Psoas muscle (tissue), 7 donors: ENCODE measurements at regions not wholly inside any gene's neighbourhood (a gene's known extent, or its start where the extent isn't known, plus 50 kb on each side); places are given as distances from the start of the nearest gene placed in this dataset.

Source experiments
- ATAC-seq, 4 donors: fragments of 200-7000 bp; cut with Tn5 transposase; one replicate each; pipeline ENCODE4 v1.9.1; 2020; ENCODE audit warnings: moderate library complexity in 3 of 4, mild to moderate bottlenecking in 2 of 4
- DNase-seq, 2 donors: peaks; one replicate each; pipeline ENCODE4 v3.0.0-alpha.2; 2020
- H3K27ac ChIP-seq: fragments of 200-600 bp; one replicate; pipeline ENCODE4 v1.8.0; 2022
- H3K27me3 ChIP-seq, 3 donors: fragments of 200-600 bp in 1 of 3; one replicate each; pipeline versions ENCODE4 v1.6.1 to v1.8.0; 2013 to 2022; ENCODE audit warnings: low read length in 2 of 3, mild to moderate bottlenecking in 2 of 3, moderate library complexity in 1 of 3; ENCODE audit not compliant: insufficient read depth in 3 of 3
- H3K36me3 ChIP-seq, 2 donors: fragments of 200-600 bp in 1 of 2; one replicate each; pipeline versions ENCODE4 v1.6.1 to v1.8.0; 2013 to 2022; ENCODE audit warnings: low read depth in 1 of 2, mild to moderate bottlenecking in 1 of 2, moderate library complexity in 1 of 2; ENCODE audit not compliant: insufficient read depth in 1 of 2
- H3K4me1 ChIP-seq: fragments of 200-600 bp; one replicate; pipeline ENCODE4 v1.8.0; 2022
- H3K4me3 ChIP-seq: fragments of 200-600 bp; one replicate; pipeline ENCODE4 v1.8.0; 2022; ENCODE audit warnings: mild to moderate bottlenecking
- H3K9me3 ChIP-seq: fragments of 200-600 bp; one replicate; pipeline ENCODE4 v1.8.0; 2022
- WGBS, 3 donors: extraction: QIAGEN DNeasy Blood & Tissue Kit; methylation state at CpG; one replicate each; pipeline versions ENCODE4 v1.1.6 to v1.1.7; 2013; 5-methylcytosine and 5-hydroxymethylcytosine counted together
- intact Hi-C, 2 donors: fragments of 100-400 bp; cut with DNase I; formaldehyde crosslinking; loops; one replicate each; pipeline versions ENCODE4 v1.11.0 to v1.14.2; 2022
- TF ChIP-seq, protein P1 (sequence below): fragments of 200-600 bp; IDR thresholded peaks from one replicate; pipeline ENCODE4 v1.8.0; 2022; ENCODE audit warnings: antibody characterized with exemption
- donor health status: healthy with polysubstance abuse.
- donor health status: DM: no; HTN: no; CAD: no; lungs with moderate emphysema.
- donor health status: Bipolar disorder and iron deficiency.
- donor health status: healthy.
- donor health status: DM: yes; HTN: yes; CAD: no.
- donor health status: DM: no; HTN: no; CAD: no.
- donor health status: DM: yes; HTN: yes; CAD: no.

DNA sequence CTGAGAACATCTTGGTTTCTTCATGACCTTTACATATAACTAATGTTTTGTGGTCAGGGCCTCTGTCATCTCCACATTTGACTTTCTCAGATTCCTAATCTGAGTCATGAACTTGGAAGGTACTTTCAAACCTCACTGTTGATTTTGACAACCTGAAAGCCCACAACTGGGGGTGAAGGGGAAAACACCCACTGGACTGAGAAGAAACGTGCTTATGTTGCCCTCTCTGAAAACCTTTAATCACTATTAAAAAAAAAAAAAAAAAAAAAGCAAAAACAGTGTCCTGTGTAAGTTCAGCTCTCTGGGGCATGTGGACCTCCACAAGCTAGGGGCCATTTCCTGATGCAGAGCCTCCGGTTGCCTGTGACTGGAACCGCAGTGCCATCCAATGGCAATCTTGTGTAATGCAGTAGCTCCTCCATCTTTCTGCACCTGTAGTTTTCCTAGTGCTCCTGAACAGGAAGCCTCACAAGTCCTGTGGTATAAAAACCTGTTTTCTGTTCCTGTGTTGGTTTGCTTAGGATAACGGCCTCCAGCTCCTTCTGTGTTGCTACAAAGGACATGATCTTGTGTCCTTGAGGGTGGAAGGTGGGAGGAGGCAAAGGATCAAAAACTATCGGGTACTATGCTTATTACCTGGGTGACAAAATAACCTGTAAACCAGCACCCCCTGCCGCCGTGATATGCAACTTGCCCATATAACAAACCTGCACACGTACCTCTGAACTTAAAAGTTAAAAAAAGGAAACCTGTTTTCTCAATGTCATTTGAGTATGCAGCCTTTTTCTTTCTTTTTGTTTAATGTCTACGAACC is 124.5 kb downstream of the ZNF648 start:
- Histone ChIP-seq H3K36me3 (no peaks in the 10 kb centered on the region), H3K27ac (no peak overlapping the region), H3K4me3 (no peak overlapping the region), H3K9me3 (no peaks in the 10 kb centered on the region), H3K4me1 (no peaks in the 10 kb centered on the region), H3K27me3 (no peaks in the 10 kb centered on the region)
- ATAC-seq = peak in 2 of 4 donors; percentile 42 to 57
- intact Hi-C loops = loop anchor here in 1 of 2 donors (5.0 kb wide), 1 partner anchor 460 kb away; no protein-coding TSS in a partner anchor
- WGBS, 3 donors = 24 to 35% (median 33%) methylated on average over 9 of the region's 9 CpGs
- TF ChIP-seq, protein P1, sequence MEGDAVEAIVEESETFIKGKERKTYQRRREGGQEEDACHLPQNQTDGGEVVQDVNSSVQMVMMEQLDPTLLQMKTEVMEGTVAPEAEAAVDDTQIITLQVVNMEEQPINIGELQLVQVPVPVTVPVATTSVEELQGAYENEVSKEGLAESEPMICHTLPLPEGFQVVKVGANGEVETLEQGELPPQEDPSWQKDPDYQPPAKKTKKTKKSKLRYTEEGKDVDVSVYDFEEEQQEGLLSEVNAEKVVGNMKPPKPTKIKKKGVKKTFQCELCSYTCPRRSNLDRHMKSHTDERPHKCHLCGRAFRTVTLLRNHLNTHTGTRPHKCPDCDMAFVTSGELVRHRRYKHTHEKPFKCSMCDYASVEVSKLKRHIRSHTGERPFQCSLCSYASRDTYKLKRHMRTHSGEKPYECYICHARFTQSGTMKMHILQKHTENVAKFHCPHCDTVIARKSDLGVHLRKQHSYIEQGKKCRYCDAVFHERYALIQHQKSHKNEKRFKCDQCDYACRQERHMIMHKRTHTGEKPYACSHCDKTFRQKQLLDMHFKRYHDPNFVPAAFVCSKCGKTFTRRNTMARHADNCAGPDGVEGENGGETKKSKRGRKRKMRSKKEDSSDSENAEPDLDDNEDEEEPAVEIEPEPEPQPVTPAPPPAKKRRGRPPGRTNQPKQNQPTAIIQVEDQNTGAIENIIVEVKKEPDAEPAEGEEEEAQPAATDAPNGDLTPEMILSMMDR = peak; percentile 28
- no peak for DNase-seq

DNA sequence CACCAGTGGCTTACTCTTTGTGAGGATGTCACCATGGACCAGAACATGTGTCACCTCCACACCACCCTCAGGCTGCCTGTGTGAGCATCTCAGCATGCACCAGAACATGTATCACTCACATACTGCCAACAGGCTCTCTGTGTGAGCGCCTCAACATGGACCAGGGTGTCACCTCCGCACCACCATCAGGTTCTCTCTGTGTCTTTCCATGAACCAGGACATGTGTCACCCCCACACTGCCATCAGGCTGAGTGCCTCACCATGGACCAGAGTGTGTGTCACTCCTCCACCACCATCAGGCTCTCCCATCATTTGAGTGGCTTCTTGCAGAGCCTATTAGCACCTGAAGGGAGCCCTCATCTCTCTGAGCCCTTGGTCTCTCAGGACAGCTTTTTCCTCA is 125.2 kb downstream of the ZNF648 start:
- Histone ChIP-seq H3K27ac (no peak overlapping the region), H3K4me3 (no peak overlapping the region), H3K4me1 (no peaks in the 10 kb centered on the region), H3K36me3 (no peaks in the 10 kb centered on the region), H3K27me3 (no peaks in the 10 kb centered on the region), H3K9me3 (no peaks in the 10 kb centered on the region)
- ATAC-seq = no peak
- no peak for DNase-seq
- 97 to 100% (median 100%) methylated on average over 2 of the region's 2 CpGs for WGBS, 3 donors
- TF ChIP-seq, protein P1 = no peak
- intact Hi-C loops = loop anchor here in 1 of 2 donors (5.0 kb wide), 1 partner anchor 459 kb away; no protein-coding TSS in a partner anchor

DNA sequence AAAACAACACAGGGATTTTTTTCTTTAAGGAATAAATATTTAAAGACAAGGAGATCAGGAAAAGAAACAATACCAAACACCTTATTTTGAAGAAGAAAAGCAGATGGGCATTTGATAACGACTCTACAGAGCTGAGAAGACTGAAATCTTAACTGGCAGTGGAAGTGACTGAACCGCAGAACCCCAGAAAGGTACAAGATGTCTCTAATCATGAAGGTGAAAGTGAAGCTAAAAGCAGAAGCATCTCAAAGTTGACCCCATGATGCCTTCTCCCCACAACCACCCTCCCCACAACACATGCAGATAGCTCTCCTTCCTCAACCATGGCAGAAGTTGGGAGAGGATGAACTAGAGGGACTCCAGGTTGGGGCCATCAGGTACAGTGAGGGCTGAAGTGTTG is 129.6 kb downstream of the ZNF648 start:
- Histone ChIP-seq H3K36me3 (no peaks in the 10 kb centered on the region), H3K27me3 (peaks cover 0 to 2% (median 0%) of the 10 kb centered on the region in 3 donors), H3K9me3 (no peaks in the 10 kb centered on the region), H3K27ac (no peak overlapping the region), H3K4me3 (no peak overlapping the region), H3K4me1 (no peaks in the 10 kb centered on the region)
- ATAC-seq = no peak
- TF ChIP-seq, protein P1 = no peak
- intact Hi-C loops = no loop called here
- 86 to 93% (median 92%) methylated on average over 2 of the region's 2 CpGs for WGBS, 3 donors
- no peak for DNase-seq

DNA sequence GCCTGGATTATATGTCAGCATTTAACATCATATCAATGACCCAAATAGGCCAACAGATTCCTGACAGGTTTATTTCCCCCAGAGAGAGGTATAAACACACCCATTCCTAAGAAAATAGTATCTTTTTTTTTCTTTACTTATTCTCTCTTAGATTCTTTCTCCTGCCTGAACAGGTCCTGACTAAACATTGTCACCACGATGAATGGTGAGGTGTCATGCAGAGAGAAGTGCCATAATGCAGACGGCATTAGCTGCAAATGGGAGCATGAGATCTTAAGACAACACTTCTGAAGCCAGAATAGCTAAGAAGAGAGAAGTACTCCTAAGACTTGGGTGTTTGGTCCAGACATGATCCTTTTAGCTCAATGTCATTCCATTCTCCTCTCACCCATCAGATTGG is 131.3 kb downstream of the ZNF648 start:
- 85 to 90% (median 88%) methylated on average over 2 of the region's 2 CpGs for WGBS, 3 donors
- no peak for DNase-seq
- ATAC-seq = no peak
- no peak overlapping the region for H3K27ac ChIP-seq
- no peaks in the 10 kb centered on the region for H3K36me3 ChIP-seq
- H3K27me3 ChIP-seq = peaks cover 0 to 2% (median 0%) of the 10 kb centered on the region in 3 donors
- H3K4me1 ChIP-seq = no peaks in the 10 kb centered on the region
- no peaks in the 10 kb centered on the region for H3K9me3 ChIP-seq
- intact Hi-C loops = no loop called here
- H3K4me3 ChIP-seq = no peak overlapping the region
- TF ChIP-seq, protein P1 = no peak
